NCI-H2081 (cell line): ENCODE measurements at regions not wholly inside any gene's neighbourhood (a gene's known extent, or its start where the extent isn't known, plus 50 kb on each side); places are given as distances from the start of the nearest gene placed in this dataset.

Source experiments
- DNase-seq, 2 experiments: peaks; one replicate each; lab custom pipeline; 2025; lab: John Stamatoyannopoulos, UW

DNA sequence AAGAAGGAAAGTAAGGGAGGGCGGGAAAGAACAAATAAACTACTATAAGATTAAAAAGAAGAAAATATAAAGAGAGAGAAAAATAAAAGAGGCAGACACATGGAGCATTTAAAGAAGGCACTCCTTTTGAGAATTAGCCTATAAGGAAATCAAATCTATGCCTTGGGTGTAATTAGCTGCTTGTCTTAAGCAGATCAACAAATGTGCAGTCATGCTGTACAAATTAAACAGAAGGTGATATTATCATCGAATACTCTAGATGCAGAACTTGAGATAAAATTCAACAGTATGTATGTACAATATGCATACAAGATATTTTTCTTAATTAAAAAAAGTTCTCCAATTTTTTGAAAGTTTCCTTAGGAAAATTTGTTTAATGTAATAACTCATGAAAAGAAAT lies 623.0 kb upstream of the CHORDC1 start:
- DNase-seq, result no peak

DNA sequence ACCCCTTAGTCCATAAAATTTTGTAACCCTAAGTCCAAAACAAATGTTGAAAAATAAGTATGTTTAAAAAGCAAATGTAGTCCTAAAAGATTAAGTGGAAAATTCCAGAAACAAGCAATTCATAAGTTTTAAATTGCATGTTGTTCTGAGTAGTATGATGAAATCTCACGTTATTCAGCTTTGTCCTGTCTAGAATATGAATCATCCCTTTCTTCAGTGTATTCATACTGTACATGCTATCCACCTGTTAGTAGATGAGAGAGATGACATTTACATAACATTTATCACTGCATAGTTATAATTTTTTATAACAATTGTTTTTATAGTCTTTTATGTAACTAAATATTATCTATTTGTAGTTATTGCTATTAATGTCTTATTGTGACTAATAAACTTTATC lies 622.3 kb upstream of the CHORDC1 start:
- DNase-seq, result no peak

DNA sequence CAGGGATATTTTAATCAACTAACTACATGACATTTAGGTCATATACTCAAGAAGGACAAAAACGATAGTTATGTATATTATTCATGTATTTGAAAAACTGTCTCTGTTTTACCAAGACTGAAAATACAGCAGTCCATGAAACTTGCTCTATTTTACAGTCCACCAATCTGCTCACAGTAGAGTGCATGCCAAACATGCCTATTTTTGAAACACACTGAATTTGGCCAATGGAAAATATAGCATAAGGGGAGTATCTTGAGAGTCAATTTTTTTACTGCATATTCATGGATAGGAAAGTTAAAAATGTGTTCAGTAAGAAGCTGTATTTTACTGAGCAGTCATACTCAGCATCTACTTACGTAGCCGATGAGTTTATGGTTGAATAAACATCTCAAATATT lies 621.2 kb upstream of the CHORDC1 start:
- DNase-seq, result no peak

DNA sequence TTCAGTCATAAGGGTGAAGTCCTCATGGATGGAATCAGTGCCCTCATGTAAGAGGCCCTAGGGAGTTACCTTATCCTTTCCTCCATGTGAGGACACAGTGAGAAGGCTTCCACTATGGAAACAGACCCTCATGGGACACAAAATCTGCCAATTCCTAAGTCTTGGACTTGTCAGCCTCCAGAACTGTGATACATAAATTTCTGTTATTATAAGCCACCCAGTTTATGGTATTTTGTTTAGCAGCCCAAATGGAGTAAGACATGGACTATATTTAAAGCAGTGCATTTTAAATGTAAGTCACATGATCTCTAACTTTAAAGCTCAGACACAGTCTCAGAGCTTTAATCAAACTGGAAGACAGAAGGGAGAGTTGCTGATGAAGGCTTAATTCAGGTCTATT lies 619.8 kb upstream of the CHORDC1 start:
- DNase-seq, result no peak

DNA sequence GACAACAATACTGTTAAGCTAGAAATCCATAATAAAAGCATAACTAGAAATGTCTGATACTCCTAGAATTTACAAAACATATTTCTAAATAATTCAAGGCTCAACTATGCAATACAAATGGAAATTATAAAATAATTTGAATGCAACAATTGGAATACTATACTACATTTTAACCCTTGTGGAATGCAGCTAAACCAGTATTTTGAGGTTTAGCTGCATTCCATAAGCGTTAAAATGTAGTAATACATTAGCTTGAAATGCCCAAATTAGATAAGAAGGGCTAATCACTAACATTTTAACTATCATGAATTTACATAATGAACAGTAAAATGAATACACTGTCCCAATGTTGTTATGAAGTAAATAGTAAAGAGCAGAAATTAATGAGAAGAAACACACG lies 617.2 kb upstream of the CHORDC1 start:
- no peak for DNase-seq

DNA sequence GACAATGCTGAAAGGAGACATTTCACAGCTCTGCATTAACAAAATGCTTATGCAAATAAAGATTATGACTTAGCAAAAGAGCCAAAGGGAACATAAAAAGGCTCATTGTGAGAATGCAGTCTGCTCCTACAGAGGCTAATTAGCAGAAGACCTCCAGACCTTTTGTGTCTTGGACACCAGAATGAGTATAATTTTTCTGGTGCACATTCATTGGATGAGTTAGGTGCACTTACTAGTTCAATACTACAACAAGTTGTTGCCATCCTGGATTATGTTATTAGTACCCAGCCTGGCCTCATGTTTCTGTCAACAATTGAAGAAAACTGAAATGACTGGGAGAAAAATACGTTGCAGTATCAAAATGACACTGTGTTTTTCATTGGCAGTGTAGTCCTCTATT lies 613.2 kb upstream of the CHORDC1 start:
- no peak for DNase-seq

DNA sequence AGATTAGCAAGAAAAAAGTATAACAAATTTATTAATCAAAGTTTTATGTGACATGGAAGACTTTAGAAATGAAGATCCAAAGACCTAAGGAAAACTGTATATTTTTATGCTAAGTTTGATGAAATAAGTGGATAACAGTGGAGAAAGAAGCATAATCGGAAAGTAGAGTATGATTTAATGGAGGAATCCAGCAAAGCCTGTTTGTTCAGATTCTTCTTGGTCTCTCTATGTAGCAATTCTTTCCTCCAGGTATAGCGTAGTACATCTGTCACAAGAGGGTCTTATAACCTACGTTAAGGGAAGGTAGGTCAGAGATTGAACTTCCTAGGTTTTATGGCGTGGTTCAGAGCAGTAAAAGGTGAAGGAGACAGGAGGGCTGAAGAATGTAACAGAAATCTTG lies 600.6 kb upstream of the CHORDC1 start:
- DNase-seq, result no peak

DNA sequence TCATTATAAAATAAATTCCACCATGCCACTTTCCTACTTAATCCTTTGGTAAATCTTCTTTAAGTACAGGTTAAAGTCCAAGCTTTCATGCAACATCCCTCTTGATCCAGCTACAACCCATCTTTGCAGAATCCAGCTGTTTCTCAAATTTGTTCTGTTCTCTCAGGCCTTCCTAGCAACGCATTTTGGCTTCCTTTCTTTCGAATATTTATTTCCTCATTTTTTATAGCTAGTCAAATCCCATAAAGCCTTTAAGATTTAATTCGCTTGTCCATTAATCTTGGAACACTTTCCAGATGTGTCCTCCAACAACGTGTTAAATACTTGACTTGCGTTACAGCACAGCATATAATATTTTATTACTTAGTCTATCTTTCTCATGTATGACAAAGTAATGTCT lies 600.1 kb upstream of the CHORDC1 start:
- no peak for DNase-seq

DNA sequence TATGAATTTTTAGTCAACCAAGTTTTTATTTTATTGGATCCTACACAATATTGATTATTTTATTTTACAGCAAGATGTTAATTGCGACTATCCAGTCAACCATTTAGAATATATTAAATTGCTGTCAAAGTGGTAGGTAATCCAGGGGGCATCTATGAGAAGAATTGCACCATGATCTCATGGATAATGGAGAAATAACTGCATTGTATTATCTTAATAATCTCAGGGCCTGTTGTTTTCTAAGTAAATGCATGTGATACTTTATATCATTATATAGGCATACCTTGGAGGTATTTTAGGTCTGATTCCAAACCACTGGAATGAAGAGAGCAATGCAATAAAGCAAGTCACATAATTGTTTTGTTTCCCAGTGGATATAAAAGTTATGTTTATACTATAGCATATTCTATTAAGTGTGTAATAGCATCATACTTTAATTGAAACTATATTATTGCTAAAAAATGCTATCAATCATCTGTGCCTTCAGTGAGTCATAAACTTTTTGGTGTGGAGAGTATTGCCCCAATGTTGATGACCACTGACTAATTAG lies 595.4 kb upstream of the CHORDC1 start:
- no peak for DNase-seq

DNA sequence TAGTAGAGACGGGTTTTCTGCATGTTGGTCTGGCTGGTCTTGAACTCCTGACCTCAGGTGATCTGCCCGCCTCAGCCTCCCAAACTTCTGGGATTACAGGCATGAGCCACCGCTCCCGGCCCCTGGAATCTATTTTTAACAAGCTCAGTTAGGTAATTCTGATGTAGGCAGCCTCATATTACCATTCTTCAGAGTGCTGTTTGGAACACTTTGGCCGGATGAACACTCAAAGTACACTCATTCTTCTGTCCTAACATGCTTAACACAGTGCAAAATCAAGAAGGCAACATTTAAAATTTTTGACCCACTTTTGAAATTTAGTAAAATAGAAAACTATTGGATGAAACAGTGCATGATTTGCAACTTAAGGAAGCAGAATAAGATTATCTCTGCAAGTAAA lies 586.7 kb upstream of the CHORDC1 start:
- DNase-seq, result no peak

DNA sequence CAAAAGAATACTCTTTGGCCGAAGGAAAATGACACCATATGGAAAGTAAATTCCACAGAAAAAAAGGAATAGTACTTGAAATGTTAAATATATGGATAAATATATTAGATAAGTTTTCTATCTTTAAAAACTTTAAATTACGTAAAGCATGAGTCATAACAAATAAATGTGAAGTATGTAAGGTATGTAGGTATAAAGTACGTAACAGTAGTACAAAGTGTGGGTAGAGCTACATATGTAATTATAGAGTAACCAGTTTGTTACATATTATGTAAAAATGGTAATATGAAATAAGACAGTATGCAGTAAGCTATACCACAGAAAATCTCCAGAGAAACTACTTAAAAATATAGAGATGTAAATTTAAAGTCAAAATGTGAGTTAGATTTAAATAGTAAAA lies 582.3 kb upstream of the CHORDC1 start:
- DNase-seq, result no peak

DNA sequence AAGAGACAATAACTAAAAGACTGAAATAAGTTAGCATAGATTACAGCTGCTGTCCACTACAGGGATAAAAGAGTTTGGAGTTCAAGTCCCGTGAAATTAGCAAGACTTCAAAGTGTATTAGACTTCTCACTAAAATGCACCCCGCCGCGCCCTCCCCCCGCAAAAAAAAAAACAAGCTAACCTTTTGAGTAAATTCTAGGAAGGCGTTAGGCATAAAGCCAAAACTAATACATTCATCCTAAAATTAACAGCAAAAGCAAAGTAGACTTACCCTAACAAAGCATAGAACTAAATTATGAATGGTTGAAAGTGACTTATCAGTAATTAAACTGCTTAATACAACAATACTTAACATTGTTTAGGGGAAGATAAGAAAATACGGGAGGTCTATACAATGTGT lies 581.0 kb upstream of the CHORDC1 start:
- no peak for DNase-seq

DNA sequence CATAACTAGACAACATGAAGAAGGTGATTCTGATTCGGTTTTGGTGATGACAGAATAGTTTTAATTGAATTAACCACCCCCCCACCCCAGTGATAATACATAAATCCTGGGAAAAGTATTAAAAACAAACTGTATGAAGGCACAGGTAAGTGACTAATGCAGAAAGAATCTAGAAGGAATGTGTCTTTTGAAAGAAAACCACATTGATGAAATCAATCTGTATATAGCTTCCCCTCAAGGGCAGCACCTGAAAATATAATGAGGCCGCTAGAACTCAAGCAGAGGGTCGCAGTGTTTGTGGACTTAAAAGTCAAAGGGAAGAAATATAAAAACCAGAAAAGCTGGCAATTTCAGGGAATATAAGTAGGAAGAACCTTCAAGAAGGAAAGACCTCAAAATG lies 580.5 kb upstream of the CHORDC1 start:
- DNase-seq, result no peak

DNA sequence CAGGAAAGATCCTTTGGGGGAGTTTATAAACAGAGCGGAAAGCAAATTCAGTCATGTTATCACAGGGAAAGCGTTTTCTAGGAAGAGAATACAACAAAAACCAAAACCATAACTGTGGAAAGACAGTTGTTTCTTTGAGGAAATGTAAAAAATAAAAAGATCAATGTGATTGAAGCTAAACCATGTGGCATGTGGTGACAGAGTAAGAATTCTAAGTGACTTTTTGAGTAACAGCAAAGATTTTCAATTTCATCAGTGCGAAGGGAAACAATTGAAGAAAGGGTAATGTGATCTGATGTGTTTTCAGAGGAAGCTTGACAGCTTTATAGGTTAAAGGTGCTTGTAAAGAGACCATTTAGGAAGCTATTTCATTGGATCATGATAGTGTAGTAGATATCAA lies 575.9 kb upstream of the CHORDC1 start:
- no peak for DNase-seq

DNA sequence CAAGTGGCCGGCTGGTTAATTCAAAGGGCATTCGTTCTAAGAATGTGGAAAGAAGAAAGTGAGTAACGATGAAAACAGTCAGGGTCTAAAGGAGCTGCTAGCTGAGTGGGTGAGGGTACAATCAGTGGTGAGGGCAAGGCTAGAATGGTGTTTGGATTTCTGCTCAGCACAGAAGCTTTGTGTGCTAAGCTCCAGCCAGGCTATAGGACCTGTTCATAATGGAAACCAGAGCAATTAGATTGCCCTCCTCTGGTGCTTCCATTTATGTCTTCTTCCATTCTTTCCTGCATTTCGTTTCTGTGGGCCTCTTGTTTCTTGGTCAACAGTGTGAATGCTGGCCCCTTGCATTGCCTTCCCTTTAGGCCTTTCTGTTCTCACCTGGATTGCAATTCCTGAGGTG lies 572.9 kb upstream of the CHORDC1 start:
- DNase-seq, result no peak

DNA sequence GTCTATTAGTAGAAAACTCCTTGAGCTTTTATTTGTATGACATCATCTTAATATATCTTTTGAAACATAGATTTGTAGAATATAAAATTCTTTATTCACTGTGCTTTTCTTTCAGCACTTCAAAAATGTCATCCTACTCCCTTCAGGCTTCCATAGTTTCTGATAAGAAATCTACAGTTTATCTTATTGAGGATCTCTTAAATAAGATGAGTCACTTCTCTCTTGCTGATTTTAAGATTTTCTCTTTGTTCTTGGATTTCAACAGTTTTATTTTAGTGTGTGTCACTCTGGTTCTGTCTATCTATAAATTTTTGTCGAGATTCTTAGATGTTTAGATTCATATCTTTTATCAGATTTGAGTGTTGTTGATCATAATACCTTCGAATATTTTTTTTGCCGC lies 566.1 kb upstream of the CHORDC1 start:
- no peak for DNase-seq

DNA sequence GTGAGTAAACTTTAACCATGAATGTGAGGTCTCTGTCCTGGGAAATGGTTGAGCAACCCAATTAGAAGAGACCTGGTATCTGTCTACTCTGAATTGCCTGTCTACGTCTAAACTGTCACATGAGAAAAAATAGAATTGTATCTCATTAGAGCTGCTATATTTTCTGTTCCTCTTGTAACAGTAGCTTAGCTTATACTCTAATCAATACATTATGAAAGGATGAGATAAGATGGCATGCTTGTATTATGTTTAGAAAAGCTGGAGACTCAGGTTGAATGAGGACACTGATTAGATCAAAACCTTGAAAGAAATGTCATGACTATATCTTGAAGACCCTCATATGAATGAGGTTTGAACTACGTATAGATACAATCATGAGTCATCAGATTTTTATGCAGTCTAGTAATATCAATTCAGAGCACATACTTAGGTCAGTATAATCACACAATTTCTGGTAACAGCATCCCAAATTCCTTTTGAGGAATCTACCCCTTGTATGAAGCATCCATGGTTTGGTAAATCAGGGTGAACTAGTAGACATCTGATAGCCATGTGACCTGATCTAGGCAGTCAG lies 561.5 kb upstream of the CHORDC1 start:
- no peak for DNase-seq

DNA sequence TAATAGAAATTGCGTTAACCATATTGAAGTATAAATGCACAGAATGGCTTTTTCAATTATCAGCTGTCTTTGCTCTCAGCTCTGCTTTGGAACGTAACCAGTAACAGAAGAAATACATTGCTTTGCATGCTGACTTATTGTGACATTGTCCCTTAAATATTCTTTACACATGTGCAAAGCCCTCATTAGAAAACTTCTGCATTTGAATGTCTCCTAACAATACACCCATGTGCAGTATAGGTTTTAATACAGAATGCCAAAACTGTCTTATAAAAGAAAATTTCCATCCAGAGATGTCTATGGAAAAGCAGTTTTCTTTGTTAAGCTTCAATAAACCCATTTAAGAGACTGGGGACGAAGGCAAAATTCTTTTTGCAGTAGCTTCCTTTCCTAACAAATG lies 560.3 kb upstream of the CHORDC1 start:
- no peak for DNase-seq

DNA sequence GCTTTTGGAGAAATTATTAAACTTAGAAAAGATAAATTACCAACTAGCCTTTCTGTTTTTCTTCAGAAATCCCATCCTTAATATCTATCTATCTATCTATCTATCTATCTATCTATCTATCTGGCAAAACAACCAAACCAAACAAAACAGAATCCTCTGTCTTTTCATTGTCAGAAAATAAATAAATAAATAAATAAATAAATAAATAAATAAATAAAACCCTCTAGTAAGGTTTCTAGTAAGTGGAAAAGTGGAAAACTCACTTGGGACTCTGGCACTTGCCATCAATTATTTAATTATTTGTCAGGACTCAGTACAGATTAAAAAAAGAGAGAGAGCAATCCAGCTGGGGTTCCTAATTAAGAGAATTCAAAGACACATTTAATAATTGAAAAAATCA lies 556.2 kb upstream of the CHORDC1 start:
- DNase-seq, result no peak

DNA sequence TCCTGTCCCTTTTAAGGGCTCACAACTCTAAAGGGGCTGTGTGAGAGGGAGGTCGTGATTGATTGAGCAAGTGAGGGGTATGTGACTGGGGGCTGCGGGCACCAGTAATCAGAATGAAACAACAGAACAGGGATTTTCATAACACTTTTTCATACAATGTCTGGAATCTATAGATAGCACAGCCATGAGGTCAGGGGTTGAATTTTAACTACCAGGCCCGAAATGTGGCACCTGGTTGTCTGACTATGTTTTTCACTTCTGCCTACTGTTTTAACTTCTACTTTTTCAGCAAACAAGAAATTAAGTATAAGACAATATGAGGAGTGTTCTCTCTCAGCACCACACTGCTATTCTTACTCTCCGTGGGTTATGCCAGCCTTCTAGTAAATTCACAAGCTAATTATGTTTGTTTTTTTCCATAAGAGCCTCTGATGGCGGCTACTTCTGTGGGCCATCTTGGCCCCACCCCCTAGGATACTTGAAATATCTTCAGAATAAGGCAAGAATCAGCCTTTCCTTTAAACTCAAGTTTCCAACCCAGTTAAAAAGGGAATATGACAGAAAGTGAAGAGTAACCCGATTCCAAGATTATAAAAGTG lies 552.8 kb upstream of the CHORDC1 start:
- no peak for DNase-seq

DNA sequence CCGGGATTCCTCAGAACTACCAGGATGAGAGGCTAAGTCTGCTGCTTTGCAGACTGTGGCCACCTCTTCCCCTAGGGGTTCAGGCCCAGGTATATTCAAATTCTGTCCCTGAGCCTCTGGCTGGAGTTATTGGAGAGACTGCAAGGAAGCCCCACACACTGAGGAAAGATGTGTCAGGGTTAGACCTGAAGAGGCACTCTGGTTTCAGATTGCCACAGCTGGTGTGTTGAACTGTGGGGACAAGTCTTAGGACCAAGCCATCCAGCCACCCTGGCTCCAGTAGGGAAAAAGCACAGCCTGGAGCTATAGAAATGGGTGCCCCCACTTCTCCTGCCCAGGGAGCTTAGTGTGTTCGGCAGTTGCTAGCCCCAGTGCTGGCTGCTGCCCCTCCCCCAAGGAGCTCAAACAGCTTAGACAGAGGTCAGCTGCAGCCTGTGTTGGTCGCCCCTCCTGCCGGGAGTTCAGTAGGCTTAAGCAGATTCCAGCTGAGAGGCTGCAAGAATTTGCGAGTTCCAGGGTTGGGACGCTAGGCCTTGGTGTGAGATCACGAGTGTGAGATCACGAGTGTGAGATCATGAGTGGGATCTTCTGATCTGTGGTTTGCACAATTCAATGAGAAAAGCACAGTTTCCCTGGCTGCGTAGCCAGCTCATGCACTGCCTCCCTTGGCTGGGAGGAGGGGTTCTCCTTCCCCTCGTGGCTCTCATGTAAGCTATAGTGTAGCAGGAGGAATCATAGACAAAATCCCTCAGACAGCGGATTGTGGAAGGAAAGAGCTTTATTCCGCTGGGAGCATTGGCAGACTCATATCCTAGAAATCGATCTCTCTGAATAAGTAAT lies 552.1 kb upstream of the CHORDC1 start:
- DNase-seq, result no peak

DNA sequence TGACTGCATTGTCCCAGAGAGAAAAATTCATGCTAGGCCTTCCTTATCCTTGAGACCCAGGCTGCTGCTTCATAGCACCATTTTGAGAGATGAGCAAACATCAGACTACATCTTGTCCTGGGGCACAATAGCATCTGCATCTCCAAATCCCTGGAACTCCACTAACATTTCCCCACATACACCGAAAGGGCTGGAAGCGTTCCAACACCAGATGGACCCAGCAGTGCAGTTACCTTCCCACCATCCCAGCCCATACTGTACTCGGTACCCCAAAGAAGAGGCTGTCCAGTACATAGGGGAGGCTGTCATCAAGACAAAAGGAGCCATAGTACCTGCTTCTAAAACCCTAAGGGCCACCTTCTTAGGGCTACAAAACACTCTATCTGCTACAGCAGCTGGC lies 547.2 kb upstream of the CHORDC1 start:
- no peak for DNase-seq

DNA sequence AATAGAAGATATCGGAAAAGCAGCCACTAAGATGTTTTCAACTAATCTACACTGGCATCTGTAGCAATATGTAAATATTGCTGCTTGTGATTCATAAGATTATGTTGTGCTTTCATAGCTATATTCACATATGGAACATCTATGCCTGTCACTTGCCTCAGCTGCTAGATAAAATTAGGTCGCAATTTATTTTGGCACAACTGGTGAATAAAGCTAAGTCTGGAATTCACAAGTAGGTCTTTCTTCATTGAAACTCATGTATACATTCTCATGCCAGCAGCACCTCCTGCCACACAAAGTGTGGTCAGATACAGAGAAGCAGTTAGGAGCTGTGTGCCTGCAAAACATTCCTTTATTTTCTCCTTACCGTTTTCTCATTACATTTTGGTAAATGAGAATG lies 543.3 kb upstream of the CHORDC1 start:
- no peak for DNase-seq
